ENCODE measurements at regions not wholly inside any gene's neighbourhood (a gene's known extent, or its start where the extent isn't known, plus 50 kb on each side); places are given as distances from the start of the nearest gene placed in this dataset.

DNA sequence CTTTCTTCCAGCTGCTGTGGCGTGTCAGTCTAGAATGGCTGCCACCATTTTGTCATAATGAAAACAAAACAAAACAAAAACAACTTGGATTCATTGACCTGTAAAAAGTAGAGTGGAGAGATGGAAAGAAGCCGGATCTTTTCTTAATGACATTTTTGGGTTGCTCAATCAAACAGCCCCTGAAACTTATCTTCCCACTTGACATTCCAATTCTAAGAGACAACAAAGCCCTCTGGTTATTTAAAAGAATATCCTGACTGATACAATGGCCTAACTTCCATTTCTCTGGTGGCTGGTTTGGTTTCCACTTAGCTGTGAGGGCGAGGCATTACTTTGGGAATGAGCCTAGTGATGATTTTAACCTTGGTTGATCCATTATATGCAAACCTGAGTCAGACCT, 123.7 kb downstream of the AQP4 start:
- Histone ChIP-seq H3K36me3 (no peaks in the 10 kb centered on the region), H3K4me3 (no peak overlapping the region), H3K4me1 (peaks cover 0 to 11% (median 4%) of the 10 kb centered on the region in 9 donors), H3K27me3 (no peaks in the 10 kb centered on the region), H3K9me3 (no peaks in the 10 kb centered on the region), H3K27ac (no peak overlapping the region)
- no peak for ATAC-seq
- 86 to 90% methylated on average over 3 of the region's 3 CpGs for WGBS, 2 donors
- DNase-seq: no peak
- TF ChIP-seq, protein P1, sequence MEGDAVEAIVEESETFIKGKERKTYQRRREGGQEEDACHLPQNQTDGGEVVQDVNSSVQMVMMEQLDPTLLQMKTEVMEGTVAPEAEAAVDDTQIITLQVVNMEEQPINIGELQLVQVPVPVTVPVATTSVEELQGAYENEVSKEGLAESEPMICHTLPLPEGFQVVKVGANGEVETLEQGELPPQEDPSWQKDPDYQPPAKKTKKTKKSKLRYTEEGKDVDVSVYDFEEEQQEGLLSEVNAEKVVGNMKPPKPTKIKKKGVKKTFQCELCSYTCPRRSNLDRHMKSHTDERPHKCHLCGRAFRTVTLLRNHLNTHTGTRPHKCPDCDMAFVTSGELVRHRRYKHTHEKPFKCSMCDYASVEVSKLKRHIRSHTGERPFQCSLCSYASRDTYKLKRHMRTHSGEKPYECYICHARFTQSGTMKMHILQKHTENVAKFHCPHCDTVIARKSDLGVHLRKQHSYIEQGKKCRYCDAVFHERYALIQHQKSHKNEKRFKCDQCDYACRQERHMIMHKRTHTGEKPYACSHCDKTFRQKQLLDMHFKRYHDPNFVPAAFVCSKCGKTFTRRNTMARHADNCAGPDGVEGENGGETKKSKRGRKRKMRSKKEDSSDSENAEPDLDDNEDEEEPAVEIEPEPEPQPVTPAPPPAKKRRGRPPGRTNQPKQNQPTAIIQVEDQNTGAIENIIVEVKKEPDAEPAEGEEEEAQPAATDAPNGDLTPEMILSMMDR (IDR thresholded peaks at IDR 0.05): no peak
- intact Hi-C loops (cut with DNase I): loop anchor here in 2 of 10 donors (10.0 kb wide), 1 partner anchor 87 kb away; no protein-coding TSS in a partner anchor

DNA sequence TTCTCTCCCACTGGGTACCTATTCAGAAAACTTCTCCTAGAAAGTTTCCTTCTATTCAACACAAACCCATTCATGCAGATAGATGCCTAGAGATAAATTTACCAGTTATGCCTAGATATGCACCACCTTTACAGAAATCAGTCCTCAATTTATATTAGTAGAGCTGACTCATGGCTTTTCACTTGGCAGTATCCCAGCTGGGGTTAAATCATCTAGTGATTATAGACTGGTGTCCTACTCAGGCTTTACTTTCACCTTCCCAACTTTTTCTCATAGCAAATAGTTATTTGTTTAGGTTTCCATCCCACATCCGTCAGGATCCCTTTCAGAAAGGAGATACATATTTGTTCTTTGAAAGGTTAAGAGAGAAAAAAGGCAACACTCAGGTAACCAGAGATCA, 124.5 kb downstream of the AQP4 start:
- ATAC-seq (no peak), DNase-seq (no peak)
- Histone ChIP-seq H3K27me3 (no peaks in the 10 kb centered on the region), H3K27ac (no peak overlapping the region), H3K9me3 (no peaks in the 10 kb centered on the region), H3K36me3 (no peaks in the 10 kb centered on the region), H3K4me3 (no peak overlapping the region), H3K4me1 (peaks cover 0 to 4% (median 0%) of the 10 kb centered on the region in 9 donors)
- WGBS, 2 donors: 85 to 95% methylated on average over 1 of the region's 1 CpG
- intact Hi-C loops (cut with DNase I): loop anchor here in 2 of 10 donors (10.0 kb wide), 1 partner anchor 86 kb away; no protein-coding TSS in a partner anchor
- TF ChIP-seq, protein P1 (IDR thresholded peaks at IDR 0.05): no peak

GRCh38 chr18:26740396-26740795, 125.1 kb downstream of the AQP4 start:
- ATAC-seq (no peak), DNase-seq (no peak)
- H3K27me3 ChIP-seq: no peaks in the 10 kb centered on the region
- 77 to 83% methylated on average over 2 of the region's 2 CpGs for WGBS, 2 donors
- H3K9me3 ChIP-seq: no peaks in the 10 kb centered on the region
- H3K4me3 ChIP-seq: no peak overlapping the region
- no peaks in the 10 kb centered on the region for H3K4me1 ChIP-seq
- no peak overlapping the region for H3K27ac ChIP-seq
- no peaks in the 10 kb centered on the region for H3K36me3 ChIP-seq
- intact Hi-C loops (cut with DNase I): loop anchor here in 2 of 10 donors (10.0 kb wide), 1 partner anchor 86 kb away; no protein-coding TSS in a partner anchor
- TF ChIP-seq, protein P1 (IDR thresholded peaks at IDR 0.05): no peak

GRCh38 chr18:26738706-26739105, 126.8 kb downstream of the AQP4 start:
- ATAC-seq: no peak
- H3K27ac ChIP-seq: no peak overlapping the region
- no peaks in the 10 kb centered on the region for H3K36me3 ChIP-seq
- H3K4me3 ChIP-seq: no peak overlapping the region
- TF ChIP-seq, protein P1 (IDR thresholded peaks at IDR 0.05): no peak
- intact Hi-C loops (cut with DNase I): loop anchor here in 1 of 10 donors (10.0 kb wide), 1 partner anchor 64 kb away; no protein-coding TSS in a partner anchor
- 87 to 89% methylated on average over 3 of the region's 3 CpGs for WGBS, 2 donors
- DNase-seq: no peak
- H3K9me3 ChIP-seq: no peaks in the 10 kb centered on the region
- H3K4me1 ChIP-seq: no peaks in the 10 kb centered on the region
- no peaks in the 10 kb centered on the region for H3K27me3 ChIP-seq
